Neural cell (in vitro differentiated cells): ENCODE measurements at regions not wholly inside any gene's neighbourhood (a gene's known extent, or its start where the extent isn't known, plus 50 kb on each side); places are given as distances from the start of the nearest gene placed in this dataset.

Source experiments
- H2AFZ ChIP-seq: fragments of 200-600, 300-800 bp; sonication (generic), shearing (Covaris generic); 2 replicates; pipeline ENCODE4 v1.6.0; 2014; ENCODE audit warnings: low read depth, mild to moderate bottlenecking, antibody characterized with exemption, low read length, moderate library complexity
- H3F3A ChIP-seq: fragments of 200-600 bp; shearing (Covaris generic); 2 replicates; pipeline ENCODE4 v1.6.1; 2016; ENCODE audit warnings: mild to moderate bottlenecking, moderate library complexity, mixed read lengths, antibody characterized with exemption, low read length; ENCODE audit not compliant: insufficient read depth, poor library complexity, severe bottlenecking
- H3K27ac ChIP-seq: fragments of 200-600, 300-800 bp; sonication (generic), shearing (Covaris generic); 2 replicates; pipeline ENCODE4 v1.5.1; 2014; ENCODE audit warnings: mild to moderate bottlenecking, low read length, moderate library complexity
- H3K27me3 ChIP-seq: fragments of 300-800, 200-600 bp; sonication (generic), shearing (Covaris generic); 2 replicates; pipeline ENCODE4 v1.6.0; 2014; ENCODE audit warnings: mild to moderate bottlenecking, low read depth, low read length, moderate library complexity; ENCODE audit not compliant: insufficient read depth
- H3K36me3 ChIP-seq: fragments of 300-800, 200-600 bp; sonication (generic), shearing (Covaris generic); 2 replicates; pipeline ENCODE4 v1.5.1; 2014; ENCODE audit warnings: mild to moderate bottlenecking, antibody characterized with exemption, low read length, moderate library complexity; ENCODE audit not compliant: insufficient read depth
- H3K4me2 ChIP-seq: fragments of 300-800, 200-600 bp; sonication (generic), shearing (Covaris generic); 2 replicates; pipeline ENCODE4 v1.6.0; 2014; ENCODE audit warnings: mild to moderate bottlenecking, low read length
- H3K4me3 ChIP-seq: fragments of 300-800, 200-600 bp; sonication (generic), shearing (Covaris generic); 2 replicates; pipeline ENCODE4 v1.5.1; 2014; ENCODE audit warnings: mild to moderate bottlenecking, low read length, moderate library complexity
- H3K79me2 ChIP-seq: fragments of 200-600 bp; shearing (Covaris generic); replicated peaks from 2 replicates; pipeline ENCODE4 v1.6.0; 2014; ENCODE audit warnings: mild to moderate bottlenecking, low read length, moderate library complexity; ENCODE audit not compliant: insufficient read depth
- H3K9ac ChIP-seq: fragments of 300-800, 200-600 bp; sonication (generic), shearing (Covaris generic); 2 replicates; pipeline ENCODE4 v1.6.1; 2016; ENCODE audit warnings: mild to moderate bottlenecking, low read length, mixed read lengths
- H3K9me2 ChIP-seq: fragments of 200-600 bp; shearing (Covaris generic); 2 replicates; pipeline ENCODE4 v1.6.1; 2016; ENCODE audit warnings: mild to moderate bottlenecking, low read length, mixed read lengths; ENCODE audit not compliant: insufficient read depth
- H3K9me3 ChIP-seq: fragments of 200-600, 300-800 bp; sonication (generic), shearing (Covaris generic); 2 replicates; pipeline ENCODE4 v1.6.1; 2016; ENCODE audit warnings: mild to moderate bottlenecking, mixed run types, low read length, moderate library complexity, mixed read lengths
- H4K20me1 ChIP-seq: fragments of 200-600 bp; shearing (Covaris generic); 2 replicates; pipeline ENCODE4 v1.6.1; 2016; ENCODE audit warnings: mild to moderate bottlenecking, mixed run types; ENCODE audit not compliant: insufficient read depth
- CTCF ChIP-seq: fragments of 450-650 bp; IDR thresholded peaks from 2 replicates; pipeline ENCODE4 v1.5.1; 2014; ENCODE audit warnings: antibody characterized with exemption, mild to moderate bottlenecking, moderate library complexity; ENCODE audit not compliant: poor library complexity, severe bottlenecking
- EP300 ChIP-seq: fragments of 450-650 bp; conservative IDR thresholded peaks from 2 replicates; pipeline ENCODE4 v1.6.1; 2014; ENCODE audit warnings: antibody characterized with exemption, mild to moderate bottlenecking, moderate library complexity; ENCODE audit not compliant: poor library complexity, severe bottlenecking
- EZH2 ChIP-seq: fragments of 200-600, 300-800 bp; shearing (Covaris generic), sonication (generic); IDR thresholded peaks from 2 replicates; pipeline ENCODE4 v1.6.1; 2014; ENCODE audit warnings: antibody characterized with exemption, low read length, borderline replicate concordance, mild to moderate bottlenecking; ENCODE audit not compliant: insufficient read depth, poor library complexity, severe bottlenecking
- MXI1 ChIP-seq: fragments of 450-650 bp; conservative IDR thresholded peaks from 2 replicates; pipeline ENCODE4 v1.6.1; 2014; ENCODE audit warnings: antibody characterized with exemption, mild to moderate bottlenecking; ENCODE audit not compliant: poor library complexity, severe bottlenecking
- POLR2AphosphoS5 ChIP-seq: IDR thresholded peaks from 2 replicates; pipeline ENCODE4 v1.6.1; 2012
- RAD21 ChIP-seq: fragments of 450-650 bp; conservative IDR thresholded peaks from 2 replicates; pipeline ENCODE4 v1.6.1; 2014; ENCODE audit warnings: antibody characterized with exemption, mild to moderate bottlenecking, moderate library complexity
- SMC3 ChIP-seq: fragments of 450-650 bp; conservative IDR thresholded peaks from 2 replicates; pipeline ENCODE4 v1.6.1; 2014; ENCODE audit warnings: antibody characterized with exemption, mild to moderate bottlenecking, moderate library complexity; ENCODE audit not compliant: poor library complexity
- TF ChIP-seq, protein P1 (sequence below): IDR thresholded peaks from 2 replicates; pipeline ENCODE4 v1.6.1; 2012; ENCODE audit warnings: borderline replicate concordance

GRCh38 chr5:67344870-67345269, 148.3 kb upstream of the CD180 start:
- H2AFZ ChIP-seq = no peak overlapping the region
- no peaks in the 10 kb centered on the region for H3K79me2 ChIP-seq

DNA sequence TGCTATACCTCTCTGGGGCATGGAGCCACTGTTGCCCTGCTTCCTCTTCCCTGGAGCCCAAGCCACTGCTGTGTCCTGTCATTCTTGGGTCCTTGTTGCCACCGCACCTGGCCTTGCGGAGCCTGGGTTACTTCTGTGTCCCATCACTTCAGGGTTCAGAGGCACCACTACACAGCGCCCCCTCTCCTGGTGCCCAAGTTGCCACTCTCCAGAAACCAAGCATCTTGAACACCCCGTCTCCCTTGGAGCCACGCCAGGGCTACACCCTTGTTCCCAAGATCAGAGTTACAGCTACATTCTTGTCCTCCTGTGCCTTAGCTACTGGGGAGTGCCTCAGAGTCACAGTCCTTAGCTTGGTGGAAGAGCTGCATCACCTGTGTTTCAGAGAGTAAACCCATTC, 147.2 kb upstream of the CD180 start:
- TF ChIP-seq EP300 (no peak), RAD21 (no peak), CTCF (no peak), MXI1 (no peak)
- TF ChIP-seq, protein P1, sequence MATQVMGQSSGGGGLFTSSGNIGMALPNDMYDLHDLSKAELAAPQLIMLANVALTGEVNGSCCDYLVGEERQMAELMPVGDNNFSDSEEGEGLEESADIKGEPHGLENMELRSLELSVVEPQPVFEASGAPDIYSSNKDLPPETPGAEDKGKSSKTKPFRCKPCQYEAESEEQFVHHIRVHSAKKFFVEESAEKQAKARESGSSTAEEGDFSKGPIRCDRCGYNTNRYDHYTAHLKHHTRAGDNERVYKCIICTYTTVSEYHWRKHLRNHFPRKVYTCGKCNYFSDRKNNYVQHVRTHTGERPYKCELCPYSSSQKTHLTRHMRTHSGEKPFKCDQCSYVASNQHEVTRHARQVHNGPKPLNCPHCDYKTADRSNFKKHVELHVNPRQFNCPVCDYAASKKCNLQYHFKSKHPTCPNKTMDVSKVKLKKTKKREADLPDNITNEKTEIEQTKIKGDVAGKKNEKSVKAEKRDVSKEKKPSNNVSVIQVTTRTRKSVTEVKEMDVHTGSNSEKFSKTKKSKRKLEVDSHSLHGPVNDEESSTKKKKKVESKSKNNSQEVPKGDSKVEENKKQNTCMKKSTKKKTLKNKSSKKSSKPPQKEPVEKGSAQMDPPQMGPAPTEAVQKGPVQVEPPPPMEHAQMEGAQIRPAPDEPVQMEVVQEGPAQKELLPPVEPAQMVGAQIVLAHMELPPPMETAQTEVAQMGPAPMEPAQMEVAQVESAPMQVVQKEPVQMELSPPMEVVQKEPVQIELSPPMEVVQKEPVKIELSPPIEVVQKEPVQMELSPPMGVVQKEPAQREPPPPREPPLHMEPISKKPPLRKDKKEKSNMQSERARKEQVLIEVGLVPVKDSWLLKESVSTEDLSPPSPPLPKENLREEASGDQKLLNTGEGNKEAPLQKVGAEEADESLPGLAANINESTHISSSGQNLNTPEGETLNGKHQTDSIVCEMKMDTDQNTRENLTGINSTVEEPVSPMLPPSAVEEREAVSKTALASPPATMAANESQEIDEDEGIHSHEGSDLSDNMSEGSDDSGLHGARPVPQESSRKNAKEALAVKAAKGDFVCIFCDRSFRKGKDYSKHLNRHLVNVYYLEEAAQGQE = no peak

More at GRCh38 chr5:67344870-67345269, 148.3 kb upstream of the CD180 start:
- TF ChIP-seq, protein P1 = no peak
- TF ChIP-seq POLR2AphosphoS5 (no peak), EP300 (no peak), RAD21 (no peak), EZH2 (no peak), CTCF (no peak), MXI1 (no peak), SMC3 (no peak)
- no peak overlapping the region for H3K27ac ChIP-seq
- no peak overlapping the region for H3K4me3 ChIP-seq
- H3K4me2 ChIP-seq = no peak overlapping the region
- H3F3A ChIP-seq = no peaks in the 10 kb centered on the region
- no peaks in the 10 kb centered on the region for H3K9me3 ChIP-seq
- no peaks in the 10 kb centered on the region for H3K27me3 ChIP-seq
- no peaks in the 10 kb centered on the region for H3K9me2 ChIP-seq
- no peaks in the 10 kb centered on the region for H3K36me3 ChIP-seq
- H3K9ac ChIP-seq = no peak overlapping the region
- H4K20me1 ChIP-seq = no peaks in the 10 kb centered on the region

More for the DNA sequence above, 147.2 kb upstream of the CD180 start:
- Histone ChIP-seq H3K9ac (no peak overlapping the region), H4K20me1 (no peaks in the 10 kb centered on the region), H3K79me2 (no peaks in the 10 kb centered on the region), H3K9me2 (no peaks in the 10 kb centered on the region), H3K9me3 (no peaks in the 10 kb centered on the region), H3K4me2 (no peak overlapping the region), H3K27me3 (no peaks in the 10 kb centered on the region), H3K36me3 (no peaks in the 10 kb centered on the region), H3K27ac (no peak overlapping the region), H3F3A (no peaks in the 10 kb centered on the region), H3K4me3 (no peak overlapping the region), H2AFZ (no peak overlapping the region)
